Superior temporal gyrus (tissue), 1 donor: ENCODE measurements at regions not wholly inside any gene's neighbourhood (a gene's known extent, or its start where the extent isn't known, plus 50 kb on each side); places are given as distances from the start of the nearest gene placed in this dataset.
"Not testable (repeated sequence)": the region's sequence is repeated elsewhere in the genome, so short reads cannot be mapped to it uniquely, and the experiment has no call there.

ENCODE experiments used
- DNase-seq: peaks from one replicate; pipeline ENCODE4 v3.0.0-alpha.2; 2016; ENCODE audit errors: extremely low spot score

DNA sequence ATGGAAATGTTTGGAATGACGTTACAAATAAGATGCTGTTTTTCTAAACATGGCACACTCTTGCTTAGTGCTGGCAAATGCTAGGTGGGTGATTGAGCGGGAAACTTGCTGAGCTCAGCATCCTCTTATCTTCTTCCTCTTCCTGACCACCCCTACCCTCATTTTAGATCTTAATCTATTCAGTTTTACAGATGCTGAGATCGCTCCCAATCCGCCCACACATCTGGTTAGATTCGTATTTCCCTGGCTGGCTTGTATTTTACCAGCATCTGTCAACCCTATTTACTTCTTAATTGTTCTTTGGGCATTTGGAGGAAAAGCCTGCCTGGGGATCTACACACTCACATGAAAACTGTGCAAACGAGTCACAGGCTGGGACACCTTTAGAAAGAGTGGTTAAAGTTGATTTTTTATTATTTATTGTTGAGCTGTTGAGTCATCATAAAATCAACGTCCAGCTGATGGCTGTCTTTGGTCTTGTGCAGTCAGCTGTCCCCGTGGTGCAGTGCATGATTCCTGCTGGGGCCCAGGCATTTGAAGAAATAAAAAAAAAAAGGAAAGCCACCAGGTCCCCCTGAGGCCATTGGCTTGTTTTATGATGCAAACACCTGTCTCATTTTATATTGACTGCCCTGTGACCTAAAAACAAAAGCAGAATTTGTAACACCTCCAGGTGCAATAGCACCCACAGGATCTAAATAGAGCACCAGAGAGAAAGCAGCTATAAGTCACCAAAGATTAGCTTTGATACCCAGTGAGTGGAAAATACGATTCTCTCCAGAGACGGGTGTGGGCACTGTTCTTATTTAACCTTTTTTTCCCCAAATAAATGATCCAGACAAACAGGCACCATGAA, 258.6 kb downstream of the HS3ST3B1 start:
- no peak for DNase-seq

DNA sequence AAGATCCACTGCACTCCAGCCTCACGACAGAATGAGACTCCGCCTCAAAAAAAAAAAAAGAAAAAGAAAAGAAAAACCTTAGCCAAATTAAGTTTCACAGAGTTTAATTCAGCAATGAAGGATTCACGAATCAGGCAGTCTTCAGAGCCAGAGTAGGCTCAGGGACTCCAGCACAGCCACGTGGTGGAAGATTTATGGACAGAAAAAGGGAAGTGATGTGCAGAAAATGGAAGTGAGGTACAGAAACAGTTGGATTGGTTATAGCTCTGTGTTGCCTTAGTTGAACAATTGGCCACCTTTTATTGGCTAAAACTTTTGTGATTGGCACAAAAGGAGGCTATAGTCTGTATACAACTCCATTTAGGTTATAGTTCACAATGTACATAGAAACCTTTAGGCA, 256.6 kb downstream of the HS3ST3B1 start:
- DNase-seq, result no peak

DNA sequence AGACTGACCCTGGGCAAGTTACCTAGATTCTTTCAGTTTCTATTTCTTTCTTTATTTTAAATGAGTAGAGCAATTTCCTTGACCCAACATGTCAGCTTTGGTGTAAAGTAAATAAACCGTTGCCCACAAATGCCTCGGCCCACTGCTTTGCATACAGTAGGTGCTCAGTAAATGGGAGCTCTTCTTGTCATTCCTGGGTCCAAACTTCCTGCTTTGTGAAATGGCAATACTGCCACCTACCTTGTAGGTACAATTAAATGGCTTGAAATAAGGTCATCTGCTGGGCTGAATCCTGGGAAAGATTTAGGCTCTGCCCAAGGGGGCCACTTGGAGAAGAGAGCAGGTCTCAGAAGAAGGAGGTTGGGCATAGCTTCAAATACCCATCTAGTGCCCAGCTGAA, 253.0 kb downstream of the HS3ST3B1 start:
- no peak for DNase-seq

DNA sequence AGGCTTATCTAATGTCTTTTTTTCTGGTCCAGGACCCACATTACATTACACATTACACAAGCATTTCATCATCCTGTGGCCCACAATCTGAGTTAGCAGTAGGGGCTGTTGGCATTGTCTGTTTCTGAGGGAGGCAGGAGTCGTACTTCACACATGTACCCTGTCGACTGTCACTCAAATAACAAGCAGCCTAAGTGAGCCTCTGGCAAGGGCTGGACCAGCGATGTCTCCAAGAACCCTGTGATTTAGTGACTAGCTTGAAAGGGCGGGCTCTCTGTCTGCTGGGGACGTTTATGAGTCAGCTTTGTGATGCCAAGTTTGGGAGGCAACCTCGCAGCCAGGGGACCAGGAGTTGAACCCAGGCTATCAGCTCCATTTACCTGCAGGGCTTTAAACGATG, 251.4 kb downstream of the HS3ST3B1 start:
- DNase-seq, result no peak

DNA sequence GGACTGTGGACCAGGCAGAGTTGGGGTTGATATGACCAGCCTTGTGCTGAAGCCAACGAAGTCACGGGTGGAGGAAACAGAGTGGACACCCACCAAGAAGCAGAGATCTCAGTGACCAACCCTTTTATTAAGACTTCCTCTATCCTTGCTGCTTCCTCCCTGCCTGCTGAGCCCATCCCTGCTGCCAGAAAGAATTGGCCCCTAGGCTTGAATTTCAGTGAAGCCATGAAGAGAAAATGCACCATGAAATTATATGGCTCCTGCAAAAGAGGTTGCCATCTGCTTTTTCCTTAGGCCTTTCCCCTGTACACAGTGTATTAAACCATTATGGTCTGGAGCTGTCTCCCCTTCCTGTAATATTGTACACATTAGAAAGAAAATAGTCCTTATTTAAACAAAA, 246.7 kb downstream of the HS3ST3B1 start:
- DNase-seq, result no peak

DNA sequence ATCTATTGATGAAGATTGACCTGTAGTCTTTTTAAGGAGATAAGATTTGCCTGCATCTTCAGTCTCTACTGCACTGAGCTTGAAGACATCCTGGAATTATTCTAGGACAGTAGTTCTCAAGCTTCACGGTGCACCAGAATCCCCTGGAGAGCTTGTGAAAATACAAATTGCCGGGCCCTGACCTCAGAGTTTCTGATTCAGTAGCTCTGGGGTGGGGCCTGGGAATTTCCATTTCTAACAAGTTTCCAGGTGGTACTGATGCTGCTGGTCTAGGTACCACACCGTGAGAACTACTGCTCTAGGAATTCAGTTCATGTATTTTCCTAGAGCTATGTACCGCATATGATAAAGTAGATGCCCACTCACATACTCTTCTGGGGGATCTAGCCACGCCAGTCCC, 246.1 kb downstream of the HS3ST3B1 start:
- no peak for DNase-seq

DNA sequence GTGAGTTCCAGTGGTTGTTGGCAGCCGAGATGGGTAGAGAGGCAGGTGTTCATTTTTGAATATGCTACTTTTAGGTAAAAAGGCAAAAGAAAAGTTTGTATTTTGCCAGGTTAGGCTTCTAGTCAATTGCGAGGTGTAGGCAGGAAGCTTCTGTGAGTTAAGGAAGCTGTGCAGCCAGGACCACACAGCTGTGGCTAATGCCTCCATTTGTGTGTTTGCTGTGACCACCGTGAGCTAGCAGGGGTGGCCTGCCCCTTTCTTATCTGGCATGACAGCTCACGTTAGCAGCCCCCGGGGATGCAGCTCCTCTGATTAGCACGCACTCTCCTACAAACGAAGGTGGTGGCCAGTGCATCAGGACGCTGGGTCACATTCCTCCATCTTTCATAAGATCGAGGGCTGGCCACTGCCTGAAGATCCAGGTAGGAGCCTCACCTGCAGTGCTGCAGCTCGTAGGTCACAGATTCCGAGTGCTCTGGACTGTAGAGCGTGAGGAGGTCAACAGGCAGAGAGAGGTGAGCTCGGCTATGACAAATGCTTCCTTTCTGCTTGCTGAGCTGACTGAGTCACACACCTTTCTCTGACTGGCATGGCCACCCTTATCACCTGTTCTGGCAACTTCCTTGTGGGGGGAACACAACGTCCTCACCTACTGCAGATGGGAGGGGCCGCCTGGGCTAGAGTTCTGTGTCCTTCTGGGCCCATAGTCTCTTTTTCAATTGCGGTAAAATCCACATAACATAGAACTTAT, 244.4 kb downstream of the HS3ST3B1 start:
- DNase-seq, result no peak

DNA sequence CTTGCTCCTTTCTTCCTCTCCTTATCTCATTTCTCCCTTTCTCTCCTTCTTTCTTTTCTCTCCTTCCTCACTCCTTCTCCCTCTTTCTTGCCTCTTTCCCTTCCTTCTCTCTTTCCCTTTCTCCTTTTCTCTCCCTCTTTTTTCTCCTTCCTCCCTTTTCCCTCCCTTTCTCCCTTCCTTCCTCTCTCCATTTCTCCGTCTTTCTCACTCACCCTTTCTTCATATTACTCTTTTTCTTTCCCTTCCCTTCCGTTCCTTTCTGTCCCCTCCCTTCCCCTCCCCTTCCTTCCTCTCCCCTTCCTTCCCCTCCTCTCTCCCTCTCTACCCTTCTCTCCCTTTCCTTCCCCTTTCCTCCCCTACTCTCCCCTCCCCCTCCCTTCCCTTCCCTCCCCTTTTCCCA, 240.8 kb downstream of the HS3ST3B1 start:
- DNase-seq, result no peak

DNA sequence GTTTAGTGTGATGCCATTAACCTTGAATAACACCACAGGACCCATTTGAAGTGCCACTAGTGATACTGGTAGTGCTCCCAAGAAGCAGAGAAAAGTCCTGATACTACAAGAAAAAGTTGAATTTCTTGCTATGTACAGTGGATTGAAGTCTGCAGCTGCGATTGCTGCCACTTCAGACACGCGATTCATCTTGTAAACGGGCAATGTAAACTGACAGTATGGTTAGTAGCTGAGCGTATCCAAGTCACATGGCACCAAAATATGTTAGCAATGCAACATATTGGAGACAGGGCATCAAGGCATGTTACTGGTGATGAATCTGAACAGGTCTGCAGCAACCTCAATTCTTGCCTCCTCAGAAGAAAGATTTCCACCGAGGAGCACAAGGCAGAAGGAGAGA, 238.9 kb downstream of the HS3ST3B1 start:
- no peak for DNase-seq

DNA sequence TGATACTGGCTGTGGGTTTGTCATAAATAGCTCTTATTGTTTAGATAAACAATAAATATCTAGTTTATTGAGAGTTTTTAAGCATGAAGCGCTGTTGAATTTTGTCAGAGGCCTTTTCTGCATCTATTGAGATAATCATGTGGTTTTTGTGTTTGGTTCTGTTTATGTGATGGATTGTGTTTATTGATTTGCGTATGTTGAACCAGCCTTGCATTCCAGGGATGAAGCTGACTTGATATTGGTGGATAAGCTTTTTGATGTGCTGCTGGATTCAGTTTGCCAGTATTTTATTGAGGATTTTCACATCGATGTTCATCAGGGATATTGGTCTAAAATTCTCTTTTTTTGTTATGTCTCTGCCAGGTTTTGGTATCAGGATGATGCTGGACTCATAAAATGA, 231.4 kb downstream of the HS3ST3B1 start:
- DNase-seq, result not testable (repeated sequence)

DNA sequence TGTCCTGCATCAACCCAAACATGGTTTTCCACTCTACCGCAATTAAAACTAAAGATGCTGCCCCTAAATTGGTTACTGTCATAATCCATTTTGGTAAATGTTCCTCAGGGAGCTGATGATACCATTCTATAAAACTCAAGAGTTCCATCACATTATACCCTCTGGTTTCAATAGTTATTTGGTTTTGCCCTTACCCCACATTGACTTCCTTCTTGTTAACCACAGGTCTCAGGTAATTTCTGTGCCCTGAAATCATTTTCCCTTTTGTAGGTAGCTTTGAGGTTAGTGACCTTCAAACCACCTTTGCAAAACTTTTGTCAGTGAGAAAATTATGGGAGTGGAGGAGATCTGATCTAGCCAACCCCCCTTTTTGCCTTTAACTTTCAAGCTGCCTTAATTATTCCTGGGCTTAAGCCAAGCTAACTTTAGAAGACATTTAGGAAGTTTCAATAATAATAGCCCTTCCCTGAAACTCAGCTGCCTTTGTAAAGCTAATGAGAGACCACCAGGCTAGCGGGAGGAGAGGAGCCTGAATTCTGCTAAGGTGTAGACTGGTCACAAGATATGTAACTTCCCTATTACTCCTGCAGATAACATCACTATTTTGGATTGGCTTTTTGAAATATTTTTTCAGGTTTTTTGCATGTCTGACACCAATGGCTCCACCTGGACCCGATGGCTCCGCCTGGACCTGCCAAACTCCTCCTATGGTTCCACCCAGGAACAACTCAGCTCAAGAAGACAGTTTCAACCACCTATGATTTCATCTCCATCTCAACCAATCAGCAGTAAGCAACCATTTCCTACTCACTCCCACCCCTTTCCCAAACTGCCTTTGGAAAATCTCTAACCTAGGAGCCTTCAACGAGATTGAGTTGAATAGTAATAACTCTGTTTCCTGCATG, 224.9 kb downstream of the HS3ST3B1 start:
- no peak for DNase-seq

DNA sequence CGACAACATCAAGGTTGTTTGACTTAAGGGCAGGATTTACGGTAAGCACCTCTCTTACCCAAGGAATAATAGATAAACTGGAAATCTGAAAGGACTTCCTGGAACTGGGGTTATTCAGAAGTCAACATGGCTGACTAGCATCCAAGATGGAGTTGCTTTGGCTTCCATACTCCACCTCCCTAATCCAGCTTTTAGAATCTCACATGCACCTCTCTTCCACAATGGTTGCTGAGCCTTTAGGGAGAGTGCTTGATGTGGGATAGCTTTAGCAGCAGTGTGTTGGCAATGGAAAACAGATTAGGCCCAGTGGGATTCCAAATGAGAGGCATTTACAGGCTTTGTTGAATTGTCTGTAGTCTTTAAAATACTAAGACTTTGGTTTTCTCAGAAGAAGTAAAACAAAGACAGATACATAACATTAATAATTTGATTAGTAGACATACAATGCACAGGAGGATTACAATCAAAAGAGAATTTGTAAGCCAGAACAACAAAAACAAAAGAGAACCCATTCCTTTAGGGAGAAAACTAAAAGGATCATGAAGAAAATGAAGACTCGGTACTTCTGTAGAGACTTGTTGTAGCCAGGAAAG, 222.0 kb downstream of the HS3ST3B1 start:
- DNase-seq, result no peak

DNA sequence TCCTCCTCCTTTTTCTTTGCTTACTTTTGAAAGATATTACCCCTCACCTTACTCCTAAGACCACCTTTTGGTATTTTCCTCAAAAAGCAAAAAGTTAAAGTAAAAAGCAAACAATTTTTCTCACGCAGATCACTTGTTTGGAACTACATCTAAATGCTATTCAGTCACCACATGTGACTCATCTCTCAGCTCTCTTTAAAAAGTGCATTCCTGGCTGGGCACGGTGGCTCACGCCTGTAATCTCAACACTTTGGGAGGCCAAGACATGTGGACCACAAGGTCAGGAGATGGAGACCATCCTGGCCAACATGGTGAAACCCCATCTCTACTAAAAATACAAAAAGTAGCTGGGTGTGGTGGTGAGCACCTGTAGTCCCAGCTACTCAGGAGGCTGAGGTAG, 218.0 kb downstream of the HS3ST3B1 start:
- not testable (repeated sequence) for DNase-seq

DNA sequence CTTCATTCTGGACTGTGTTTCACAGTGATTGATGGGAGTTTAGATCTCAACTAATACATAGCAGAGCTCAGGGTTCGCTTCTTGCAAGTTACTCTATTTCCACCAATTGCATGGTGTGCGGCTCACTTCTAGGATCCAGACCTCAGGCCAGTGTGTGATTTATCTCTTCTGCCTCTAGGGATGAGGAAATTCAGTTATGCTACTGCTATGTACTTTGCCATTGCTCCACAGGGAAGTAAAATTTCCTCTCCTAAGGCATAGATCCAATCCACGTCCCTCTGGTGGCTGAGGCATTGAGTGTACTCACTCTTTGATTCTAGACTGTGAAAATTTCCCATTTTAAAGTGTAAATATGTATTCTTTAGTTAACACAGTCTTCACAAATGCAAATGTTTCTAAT, 214.1 kb downstream of the HS3ST3B1 start:
- DNase-seq, result no peak

DNA sequence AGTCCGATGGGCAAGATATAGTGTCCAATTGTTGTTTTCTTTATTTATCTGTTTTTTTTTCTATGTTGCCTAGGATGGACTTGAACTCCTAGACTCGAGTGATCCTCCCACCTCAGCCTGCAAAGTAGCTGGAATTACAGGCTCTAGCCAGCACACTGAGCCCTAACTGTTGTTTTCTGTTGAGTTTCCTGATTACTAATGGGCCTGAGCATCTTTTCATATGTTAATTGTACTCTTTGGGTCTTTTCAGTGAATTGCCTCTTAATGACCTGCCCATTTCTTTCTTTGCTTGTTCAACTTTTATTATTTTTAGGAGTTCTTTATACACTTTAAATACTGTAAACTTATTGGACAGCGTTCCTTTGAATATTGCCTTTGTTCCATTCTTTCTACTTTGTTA, 213.0 kb downstream of the HS3ST3B1 start:
- no peak for DNase-seq

DNA sequence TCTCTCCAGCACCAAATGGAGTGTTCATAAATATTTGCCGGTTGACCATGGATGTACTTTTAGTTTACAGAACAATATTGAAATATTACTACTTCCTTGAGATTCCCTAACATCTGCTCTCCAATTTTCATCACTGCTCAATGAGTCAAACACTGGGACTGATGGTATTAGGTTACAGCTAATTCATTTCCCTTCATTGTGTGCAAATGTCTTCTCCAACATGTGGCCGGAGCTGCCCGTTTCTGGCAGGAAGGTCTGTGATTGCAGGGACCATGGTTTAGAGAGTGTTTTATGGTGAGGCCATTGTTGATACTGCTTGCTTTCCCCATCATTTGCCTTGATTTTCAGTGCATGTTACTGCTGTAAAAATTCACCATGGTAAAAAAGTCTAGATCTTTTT, 209.3 kb downstream of the HS3ST3B1 start:
- no peak for DNase-seq

DNA sequence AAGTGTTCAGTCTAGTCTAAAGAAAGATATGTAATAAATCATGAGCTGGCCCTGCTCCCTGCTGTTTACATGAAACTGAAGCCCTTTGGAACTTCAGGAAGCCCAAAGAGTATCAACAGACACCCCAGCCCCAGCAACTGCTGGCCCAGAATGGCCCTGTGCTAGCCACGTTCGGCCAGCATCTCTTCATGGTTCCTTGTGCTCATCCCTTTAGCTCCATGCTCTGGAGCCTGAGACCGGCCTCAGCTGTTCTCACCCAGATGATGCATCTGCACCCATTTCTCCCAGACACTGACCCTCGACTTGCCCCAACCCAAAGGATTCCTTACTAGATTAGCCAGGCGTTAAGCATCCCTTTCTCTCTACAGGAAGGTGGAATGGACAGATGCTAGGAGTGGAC, 207.3 kb downstream of the HS3ST3B1 start:
- no peak for DNase-seq

DNA sequence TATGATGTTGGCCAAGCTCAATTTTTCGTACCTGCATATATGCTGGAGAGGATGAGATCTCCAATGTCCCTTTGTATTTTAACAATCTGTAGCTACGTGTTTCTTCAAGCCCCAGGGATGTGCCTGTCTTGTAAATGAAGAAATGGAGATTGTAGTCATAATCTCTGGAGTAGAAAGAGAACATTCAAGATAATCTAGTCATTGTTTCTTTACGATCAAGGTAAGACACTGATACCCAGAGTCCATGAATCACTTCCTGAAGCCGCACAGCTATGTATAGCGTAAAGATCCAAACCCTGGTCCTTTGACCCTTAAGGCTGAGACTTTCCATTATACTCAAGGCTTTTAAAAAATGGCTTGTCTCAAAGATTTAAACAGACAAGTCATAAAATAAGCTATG, 205.5 kb downstream of the HS3ST3B1 start:
- no peak for DNase-seq

DNA sequence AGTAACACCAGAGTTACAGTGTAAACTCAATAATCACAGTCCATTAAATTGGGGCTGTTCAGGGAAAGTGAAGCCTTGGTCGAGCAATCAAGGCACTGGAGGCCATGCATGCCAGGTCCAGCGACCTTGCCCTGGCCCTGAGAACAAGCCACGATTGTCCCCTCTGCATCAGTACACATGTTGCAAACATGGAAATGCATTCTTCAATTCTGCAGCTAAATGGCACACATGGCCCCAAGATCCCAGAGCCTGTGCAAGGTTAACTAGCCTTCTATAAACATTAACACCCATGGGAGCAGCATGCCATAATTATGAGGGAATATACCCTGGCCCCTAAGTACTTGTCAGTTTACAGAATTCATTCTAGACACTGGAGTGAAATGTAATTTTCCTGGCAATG, 204.7 kb downstream of the HS3ST3B1 start:
- no peak for DNase-seq

DNA sequence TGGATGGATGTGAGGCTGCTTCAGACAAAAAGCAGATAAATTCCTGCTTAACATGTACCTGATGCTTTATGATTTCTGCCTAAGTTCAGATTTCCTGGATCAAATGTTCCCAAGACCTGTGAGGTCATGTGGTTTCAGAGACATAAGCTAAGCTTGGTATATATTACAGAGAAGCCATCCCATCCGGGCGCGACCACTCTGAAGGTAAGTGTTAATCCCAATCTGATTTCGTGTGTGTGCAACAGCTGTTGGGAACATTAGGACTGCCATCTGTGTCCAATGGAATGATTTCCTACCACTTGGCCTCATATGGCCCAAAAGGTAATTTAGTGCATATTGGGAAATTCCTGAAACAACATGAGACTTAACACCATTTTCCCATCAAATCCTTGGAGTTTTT, 199.1 kb downstream of the HS3ST3B1 start:
- no peak for DNase-seq

DNA sequence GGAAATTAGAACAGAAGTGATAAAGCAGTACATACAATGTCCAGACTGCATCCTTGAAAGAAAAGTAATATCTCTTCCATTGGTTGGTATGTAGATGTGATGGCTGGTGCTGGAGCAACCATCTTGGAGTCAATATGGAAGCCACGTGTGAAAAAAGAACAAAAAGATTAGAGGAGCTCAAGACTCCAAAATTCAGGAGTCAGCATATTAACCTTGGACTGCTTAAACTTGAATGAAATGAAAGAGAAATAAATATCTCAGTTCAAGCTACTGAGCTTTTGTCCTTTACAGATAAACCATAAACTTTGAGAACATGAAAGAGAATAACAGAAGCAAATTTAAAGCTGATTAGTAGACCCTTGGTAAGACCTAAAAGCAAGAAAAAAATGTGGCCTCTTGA, 197.9 kb downstream of the HS3ST3B1 start:
- no peak for DNase-seq

DNA sequence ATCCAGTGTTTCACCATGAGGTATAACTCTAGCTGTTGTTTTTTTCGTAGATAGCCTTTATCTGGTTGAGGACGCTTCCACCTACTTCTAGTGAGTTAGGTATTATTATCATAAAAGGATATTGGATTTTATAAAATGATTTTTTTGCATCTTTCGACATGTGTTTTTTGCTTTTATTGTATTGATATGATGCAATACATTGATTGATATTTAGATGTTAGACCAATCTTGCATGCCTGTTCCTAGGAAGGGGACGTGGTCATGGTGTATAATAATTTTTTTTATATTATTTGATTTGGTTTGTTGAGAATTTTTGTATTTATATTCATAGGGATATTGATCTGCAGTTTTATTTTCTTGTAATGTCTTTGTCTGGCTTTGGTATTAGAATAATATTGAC, 193.3 kb downstream of the HS3ST3B1 start:
- DNase-seq, result no peak
